K562 (cell line): ENCODE measurements at regions not wholly inside any gene's neighbourhood (a gene's known extent, or its start where the extent isn't known, plus 50 kb on each side); places are given as distances from the start of the nearest gene placed in this dataset.

Experiments
- CEBPB ChIP-seq: fragments of 450-650 bp; IDR thresholded peaks from 2 replicates; pipeline ENCODE4 v1.6.1; 2016; ENCODE audit warnings: missing genetic modification characterization, missing compliant biosample characterization
- CTCF ChIP-seq, 3 experiments: IDR thresholded peaks in 2 of 3; conservative IDR thresholded peaks in 1 of 3; 2 replicates each; pipeline ENCODE4 v1.5.1; 2011 to 2012; ENCODE audit warnings: low read length in 3 of 3, mild to moderate bottlenecking in 3 of 3, control low read depth in 2 of 3, improper control_type of control experiment in 1 of 3, inconsistent platforms in 1 of 3, low read depth in 1 of 3, mixed read lengths in 1 of 3, moderate library complexity in 1 of 3; ENCODE audit not compliant: insufficient read depth in 2 of 3
- ILK ChIP-seq: fragments of 450-650 bp; IDR thresholded peaks from 2 replicates; pipeline ENCODE4 v1.6.1; 2016; ENCODE audit warnings: missing genetic modification characterization, low read depth, mild to moderate bottlenecking, missing compliant biosample characterization, moderate library complexity, borderline replicate concordance
- PRMT5 ChIP-seq: sonication (generic); formaldehyde crosslinking; IDR thresholded peaks from 2 replicates; pipeline ENCODE4 v1.5.0; 2020; ENCODE audit warnings: missing genetic modification reagents
- ZBTB1 ChIP-seq: sonication (generic); formaldehyde crosslinking; IDR thresholded peaks from 2 replicates; pipeline ENCODE4 v1.8.1; 2023; ENCODE audit warnings: missing genetic modification reagents, low read depth, mild to moderate bottlenecking, borderline replicate concordance
- ZNF655 ChIP-seq: fragments of 250-450 bp; sonication (Bioruptor Pico); IDR thresholded peaks from 2 replicates; pipeline ENCODE4 v1.5.0; 2021

- TF ChIP-seq ILK (tag), result no peak
- TF ChIP-seq CTCF (IDR thresholded peaks at IDR 0.05 in 2 of 3, conservative IDR thresholded peaks at IDR 0.05 in 1 of 3; ENCODE audit: insufficient read depth in 2 of 3, low read depth in 1 of 3, low read length in 3 of 3), result no peak
- no peak for TF ChIP-seq PRMT5 (CRISPR knock-in tag)
- TF ChIP-seq CEBPB (tag), result no peak
- TF ChIP-seq ZNF655 (CRISPR knock-in tag), result no peak
- no peak for TF ChIP-seq ZBTB1 (CRISPR knock-in tag)
Measured at GRCh38 chr12:72829838-72830237, 557.7 kb downstream of the TRHDE start.
